ENCODE measurements at regions not wholly inside any gene's neighbourhood (a gene's known extent, or its start where the extent isn't known, plus 50 kb on each side); places are given as distances from the start of the nearest gene placed in this dataset.
"Not testable (repeated sequence)": the region's sequence is repeated elsewhere in the genome, so short reads cannot be mapped to it uniquely, and the experiment has no call there.

- Histone ChIP-seq H3K27me3 (ENCODE audit: insufficient read depth, poor library complexity, severe bottlenecking) (no peaks in the 10 kb centered on the region), H3K27ac (replicated peaks) (no peak overlapping the region), H3K4me3 (replicated peaks; ENCODE audit: insufficient read depth, low read length) (no peak overlapping the region)
- no peak for TF ChIP-seq REST (IDR thresholded peaks at IDR 0.05; ENCODE audit: insufficient replicate concordance, low read depth)
- TF ChIP-seq SPI1 (IDR thresholded peaks at IDR 0.05; ENCODE audit: borderline replicate concordance, low read depth), result no peak
- no peak for TF ChIP-seq CTCF (IDR thresholded peaks at IDR 0.05; ENCODE audit: insufficient read depth, low read length)
- TF ChIP-seq POLR2AphosphoS5 (IDR thresholded peaks at IDR 0.05; ENCODE audit: low read depth), result no peak
- no peak for TF ChIP-seq GABPA (IDR thresholded peaks at IDR 0.05; ENCODE audit: low read depth)
- no peak for DNase-seq (ENCODE audit: low read depth in 1 of 2, low spot score in 1 of 2)
Measured at GRCh38 chr15:93345981-93346380, 257.0 kb upstream of the RGMA start.

GRCh38 chr15:93343402-93343801 lies 254.4 kb upstream of the RGMA start:
- not testable (repeated sequence) for H3K27me3 ChIP-seq (ENCODE audit: insufficient read depth, poor library complexity, severe bottlenecking); H3K27ac ChIP-seq (replicated peaks); H3K4me3 ChIP-seq (replicated peaks; ENCODE audit: insufficient read depth, low read length); DNase-seq (ENCODE audit: low read depth in 1 of 2, low spot score in 1 of 2)

GRCh38 chr15:93341164-93341563 lies 252.2 kb upstream of the RGMA start:
- TF ChIP-seq SPI1 (IDR thresholded peaks at IDR 0.05; ENCODE audit: borderline replicate concordance, low read depth) (no peak), REST (IDR thresholded peaks at IDR 0.05; ENCODE audit: insufficient replicate concordance, low read depth) (no peak), CTCF (IDR thresholded peaks at IDR 0.05; ENCODE audit: insufficient read depth, low read length) (no peak), GABPA (IDR thresholded peaks at IDR 0.05; ENCODE audit: low read depth) (no peak), POLR2AphosphoS5 (IDR thresholded peaks at IDR 0.05; ENCODE audit: low read depth) (no peak)

GRCh38 chr15:93340406-93340805 lies 251.4 kb upstream of the RGMA start:
- no peak for TF ChIP-seq GABPA (IDR thresholded peaks at IDR 0.05; ENCODE audit: low read depth)
- TF ChIP-seq SPI1 (IDR thresholded peaks at IDR 0.05; ENCODE audit: borderline replicate concordance, low read depth), result no peak
- no peak for TF ChIP-seq POLR2AphosphoS5 (IDR thresholded peaks at IDR 0.05; ENCODE audit: low read depth)
- TF ChIP-seq REST (IDR thresholded peaks at IDR 0.05; ENCODE audit: insufficient replicate concordance, low read depth), result no peak
- no peak for TF ChIP-seq CTCF (IDR thresholded peaks at IDR 0.05; ENCODE audit: insufficient read depth, low read length)
- Histone ChIP-seq H3K27ac (replicated peaks) (no peak overlapping the region), H3K4me3 (replicated peaks; ENCODE audit: insufficient read depth, low read length) (no peak overlapping the region), H3K27me3 (ENCODE audit: insufficient read depth, poor library complexity, severe bottlenecking) (no peaks in the 10 kb centered on the region)
- no peak for DNase-seq (ENCODE audit: low read depth in 1 of 2, low spot score in 1 of 2)

More at GRCh38 chr15:93341164-93341563, 252.2 kb upstream of the RGMA start:
- H3K27me3 ChIP-seq (ENCODE audit: insufficient read depth, poor library complexity, severe bottlenecking), result no peaks in the 10 kb centered on the region
- no peak overlapping the region for H3K27ac ChIP-seq (replicated peaks)
- no peak overlapping the region for H3K4me3 ChIP-seq (replicated peaks; ENCODE audit: insufficient read depth, low read length)
- DNase-seq (ENCODE audit: low read depth in 1 of 2, low spot score in 1 of 2), result no peak

All from HL-60 (cell line).